ENCODE measurements at regions not wholly inside any gene's neighbourhood (a gene's known extent, or its start where the extent isn't known, plus 50 kb on each side); places are given as distances from the start of the nearest gene placed in this dataset.

- no peak for DNase-seq
Observed at GRCh38 chr6:132977413-132977812, 163.0 kb downstream of the RPS12 start.

GRCh38 chr6:132978685-132979084 is 164.3 kb downstream of the RPS12 start:
- no peak for DNase-seq

- DNase-seq: no peak
Observed at GRCh38 chr6:132993738-132994137, 179.4 kb downstream of the RPS12 start.

- no peak for DNase-seq
Observed at GRCh38 chr6:132995009-132995408, 180.6 kb downstream of the RPS12 start.

- no peak for DNase-seq
Observed at GRCh38 chr6:132995432-132995831, 181.1 kb downstream of the RPS12 start.

GRCh38 chr6:132998418-132998817 is 184.0 kb downstream of the RPS12 start:
- DNase-seq: no peak

- no peak for DNase-seq
Observed at GRCh38 chr6:133001040-133001565, 186.7 kb downstream of the RPS12 start.

- DNase-seq: no peak
Observed at GRCh38 chr6:133004304-133004884, 190.0 kb downstream of the RPS12 start.

- DNase-seq: no peak
Observed at GRCh38 chr6:133012774-133013173, 198.4 kb downstream of the RPS12 start.

- no peak for DNase-seq
Observed at GRCh38 chr6:133016631-133017030, 202.3 kb downstream of the RPS12 start.

- no peak for DNase-seq
Observed at GRCh38 chr6:133017581-133017980, 203.2 kb downstream of the RPS12 start.

- no peak for DNase-seq
Observed at GRCh38 chr6:133026705-133027104, 212.3 kb downstream of the RPS12 start.

- no peak for DNase-seq
Observed at GRCh38 chr6:133033263-133033662, 207.9 kb upstream of the EYA4 start.

GRCh38 chr6:133034509-133035206 is 206.5 kb upstream of the EYA4 start:
- no peak for DNase-seq

GRCh38 chr6:133040094-133040802 is 200.9 kb upstream of the EYA4 start:
- no peak for DNase-seq

GRCh38 chr6:133040803-133041419 is 200.2 kb upstream of the EYA4 start:
- DNase-seq: no peak

- no peak for DNase-seq
Observed at GRCh38 chr6:133042550-133043120, 198.5 kb upstream of the EYA4 start.

- DNase-seq: no peak
Observed at GRCh38 chr6:133046576-133046975, 194.6 kb upstream of the EYA4 start.

- no peak for DNase-seq
Observed at GRCh38 chr6:133047065-133047665, 194.0 kb upstream of the EYA4 start.

- DNase-seq: no peak
Observed at GRCh38 chr6:133047706-133048105, 193.5 kb upstream of the EYA4 start.

GRCh38 chr6:133051240-133051639 is 189.9 kb upstream of the EYA4 start:
- no peak for DNase-seq

GRCh38 chr6:133052465-133052864 is 188.7 kb upstream of the EYA4 start:
- DNase-seq: no peak

Data from activated effector memory CD4-positive, alpha-beta T cell treated with Interleukin-2 at 50 U/mL for 16 hours (primary cell).